ENCODE measurements at regions not wholly inside any gene's neighbourhood (a gene's known extent, or its start where the extent isn't known, plus 50 kb on each side); places are given as distances from the start of the nearest gene placed in this dataset.
A peak's percentile ranks its signal among the peaks of the same experiment; 100 is the strongest.
"Not testable (repeated sequence)": the region's sequence is repeated elsewhere in the genome, so short reads cannot be mapped to it uniquely, and the experiment has no call there.

DNA sequence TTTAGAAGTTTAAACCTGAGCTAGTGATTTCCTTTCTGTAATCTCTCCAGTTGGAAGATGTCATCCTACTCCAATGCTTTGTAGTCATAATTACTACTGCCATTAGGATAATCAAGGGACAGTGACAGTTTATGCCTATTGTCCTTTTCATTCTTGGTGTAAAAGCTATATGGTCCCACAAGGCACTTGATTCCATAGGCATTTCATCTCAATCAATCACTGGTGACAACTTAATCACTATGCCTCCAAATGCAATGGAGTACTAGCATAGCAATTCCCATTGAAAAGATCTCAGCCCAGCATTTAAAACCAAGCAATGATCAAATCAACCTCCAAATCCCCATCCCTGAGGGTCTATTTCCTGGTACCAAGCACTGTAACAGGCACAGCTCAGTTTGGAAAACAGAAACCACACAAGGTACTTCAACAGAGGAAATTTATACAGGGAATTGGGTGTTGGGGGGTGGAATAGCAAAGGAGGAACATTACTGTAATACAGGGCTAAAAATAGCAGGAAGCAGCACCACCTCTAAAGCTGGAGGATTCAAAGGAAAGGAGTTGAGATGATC lies 51.0 kb downstream of the FHIP2A start:
- FAIRE-seq (no peak), DNase-seq (ENCODE audit: extremely low spot score, insufficient read length, low read depth) (no peak)

DNA sequence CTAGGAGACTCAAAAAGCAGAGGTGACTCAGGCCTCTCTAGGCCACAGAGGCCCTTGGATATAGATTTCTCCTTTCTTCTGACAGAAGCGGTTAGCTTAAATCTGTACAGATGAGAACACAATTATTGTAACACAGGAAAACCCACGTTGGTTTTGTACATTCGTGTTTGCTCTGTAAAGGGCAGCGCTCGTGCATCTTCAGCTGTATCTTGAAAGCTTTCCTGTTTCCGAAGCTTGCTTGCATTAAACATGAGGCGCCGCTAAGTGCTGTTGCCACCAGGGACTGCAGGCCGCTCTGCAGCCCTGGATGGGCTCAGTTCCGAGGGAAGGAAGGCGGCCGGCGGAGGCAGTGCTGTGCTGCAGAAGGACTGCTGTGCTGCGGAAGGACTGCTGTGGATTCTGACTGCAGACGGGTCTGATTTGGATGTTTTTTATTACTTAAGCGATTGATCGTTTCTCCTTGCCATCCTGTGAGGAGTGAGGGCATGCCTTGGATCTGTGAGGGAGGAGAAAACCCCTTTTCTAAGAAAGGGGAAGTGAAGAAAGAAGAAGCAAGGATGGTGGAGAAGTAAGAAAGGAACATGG lies 53.3 kb downstream of the FHIP2A start:
- FAIRE-seq, result no peak
- no peak for DNase-seq (ENCODE audit: extremely low spot score, insufficient read length, low read depth)

DNA sequence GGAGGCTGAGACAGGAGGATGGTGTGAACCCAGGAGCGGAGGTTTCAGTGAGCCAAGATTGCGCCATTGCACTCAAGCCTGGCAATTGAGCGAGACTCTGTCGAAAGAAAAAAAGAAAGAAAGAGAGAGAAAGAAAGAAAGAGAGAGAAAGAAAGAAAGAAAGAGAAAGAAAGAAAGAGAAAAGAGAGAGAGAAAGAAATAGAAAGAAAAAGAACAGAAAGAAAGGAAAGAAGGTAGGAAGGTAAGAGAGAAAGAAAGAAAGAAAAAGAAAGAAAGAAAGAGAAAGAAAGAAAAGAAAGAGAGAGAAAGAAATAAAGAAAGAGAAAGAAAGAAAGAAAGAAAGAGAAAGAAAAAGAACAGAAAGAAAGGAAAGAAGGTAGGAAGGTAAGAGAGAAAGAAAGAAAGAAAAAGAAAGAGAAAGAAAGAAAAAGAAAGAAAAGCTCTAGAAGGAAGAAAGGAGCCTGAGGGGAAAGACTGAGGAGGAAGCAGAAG lies 54.1 kb downstream of the FHIP2A start:
- DNase-seq (ENCODE audit: extremely low spot score, insufficient read length, low read depth); FAIRE-seq: not testable (repeated sequence)

DNA sequence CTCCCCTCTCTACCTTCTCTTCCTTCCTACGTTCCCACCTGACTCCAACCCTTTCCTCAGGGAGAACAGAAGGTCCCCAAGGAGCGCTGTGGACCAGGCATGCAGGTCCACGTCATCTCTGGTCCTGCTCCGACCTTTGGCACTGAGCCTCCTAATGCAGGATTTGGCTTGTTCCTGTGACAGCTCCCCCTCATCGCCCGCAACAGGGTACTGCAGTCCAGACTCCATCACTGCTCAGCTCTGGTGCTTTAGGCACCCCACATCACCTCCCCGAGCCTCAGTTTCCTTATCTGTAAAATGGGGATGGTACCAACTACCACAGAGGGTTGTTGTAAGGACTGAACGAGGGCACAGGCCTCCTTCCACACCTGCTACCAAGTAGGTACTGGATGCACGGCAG lies 54.6 kb downstream of the FHIP2A start:
- FAIRE-seq, result no peak

DNA sequence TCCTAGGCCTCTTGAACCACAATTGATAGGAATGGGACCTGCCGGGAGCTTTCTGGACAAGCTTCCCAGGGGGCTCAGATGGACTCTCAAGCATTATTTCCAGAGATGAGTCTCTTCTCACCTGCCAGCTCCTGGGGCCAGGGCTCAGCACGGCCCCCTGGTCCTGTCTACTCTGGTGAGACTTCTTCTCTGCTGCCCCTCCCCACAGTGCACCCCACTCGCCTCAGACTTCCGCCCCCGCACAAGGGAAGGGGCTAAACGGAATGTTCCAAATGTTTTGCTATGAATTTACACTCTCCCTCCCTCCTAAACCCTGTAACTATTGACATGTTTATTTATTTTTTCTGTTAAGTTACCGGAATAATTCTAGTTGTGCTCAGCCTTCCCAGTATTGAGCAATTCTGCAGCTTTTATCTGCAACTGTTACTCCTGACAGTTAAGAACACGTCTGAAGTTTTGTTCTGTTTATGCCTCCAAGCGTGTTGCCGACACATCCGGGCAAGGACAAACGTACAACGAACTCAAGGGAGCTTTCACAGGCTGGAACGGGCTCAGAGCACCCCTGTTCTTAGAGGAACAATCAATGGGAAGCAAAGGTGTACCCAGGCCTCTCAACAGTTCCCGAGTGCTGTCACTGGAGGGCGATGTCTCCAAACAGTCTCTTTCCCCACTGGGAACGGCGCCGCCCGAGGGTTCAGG lies 55.2 kb downstream of the FHIP2A start:
- DNase-seq (ENCODE audit: extremely low spot score, insufficient read length, low read depth) (peak; percentile 42), FAIRE-seq (peak; percentile 47)

More for the DNA sequence above, 54.6 kb downstream of the FHIP2A start:
- DNase-seq (ENCODE audit: extremely low spot score, insufficient read length, low read depth), result no peak

DNA sequence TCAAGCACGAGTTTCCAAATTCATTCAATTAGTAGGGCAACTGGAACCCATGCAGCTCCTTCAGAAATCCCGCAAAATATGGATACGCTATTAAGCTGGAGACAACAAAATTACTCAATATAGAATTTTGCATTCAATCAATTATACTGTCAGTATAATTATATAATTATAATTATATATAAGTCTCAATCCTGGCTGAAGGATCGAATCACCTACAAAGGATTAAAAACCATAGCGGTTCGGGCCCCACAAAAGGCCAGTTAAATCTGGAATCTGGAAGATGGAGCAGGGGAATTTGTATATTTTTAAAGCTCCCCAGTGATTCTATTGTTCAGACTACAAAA lies 55.7 kb downstream of the FHIP2A start:
- FAIRE-seq (no peak), DNase-seq (ENCODE audit: extremely low spot score, insufficient read length, low read depth) (no peak)

DNA sequence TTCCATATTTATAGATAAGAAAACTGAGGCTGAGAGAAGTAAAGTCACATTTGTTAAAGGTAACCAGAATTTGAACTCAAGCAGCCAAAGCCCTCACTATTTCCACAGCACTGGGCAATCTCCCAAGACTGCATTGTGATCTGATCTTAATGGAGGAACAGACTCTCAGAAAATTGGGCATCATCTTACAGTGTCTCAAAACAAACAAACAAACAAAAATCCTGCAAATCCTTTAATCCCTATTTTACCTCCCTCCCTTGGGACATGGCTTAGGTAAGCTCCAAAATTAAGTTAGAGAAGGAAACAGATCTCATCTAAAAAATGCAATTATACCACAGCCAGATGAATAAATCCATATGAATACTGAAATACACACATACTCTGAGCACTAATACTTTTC lies 57.5 kb downstream of the FHIP2A start:
- FAIRE-seq, result no peak
- no peak for DNase-seq (ENCODE audit: extremely low spot score, insufficient read length, low read depth)

DNA sequence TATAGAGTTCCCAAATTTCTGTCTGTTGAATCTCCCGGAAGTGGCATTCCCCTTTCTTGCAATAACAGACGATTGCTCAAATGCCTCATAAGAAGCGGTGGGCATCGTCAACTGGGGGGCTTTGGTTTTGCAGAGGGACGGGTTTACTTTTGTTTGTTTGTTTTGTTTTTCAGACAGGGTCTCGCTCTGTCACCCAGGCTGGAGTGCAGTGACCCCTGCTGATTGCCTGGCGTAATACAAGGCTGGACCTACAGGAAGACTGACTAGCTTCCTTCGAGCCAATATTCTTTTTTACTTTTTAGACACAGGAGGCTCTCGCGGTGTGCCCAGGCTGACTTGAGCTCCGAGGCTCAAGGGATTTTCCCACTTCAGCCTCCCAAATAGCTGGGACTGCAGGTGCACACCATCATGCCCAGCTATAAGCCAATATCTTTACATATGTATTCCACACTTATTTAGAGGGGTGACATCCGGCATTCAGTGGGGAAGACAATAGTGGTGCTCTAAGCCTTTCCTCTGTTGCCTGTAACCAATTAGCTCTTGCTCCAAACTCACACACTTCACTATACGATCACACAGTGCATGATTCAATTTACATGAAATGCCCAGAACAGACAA lies 58.1 kb downstream of the FHIP2A start:
- FAIRE-seq, result peak; percentile 81

DNA sequence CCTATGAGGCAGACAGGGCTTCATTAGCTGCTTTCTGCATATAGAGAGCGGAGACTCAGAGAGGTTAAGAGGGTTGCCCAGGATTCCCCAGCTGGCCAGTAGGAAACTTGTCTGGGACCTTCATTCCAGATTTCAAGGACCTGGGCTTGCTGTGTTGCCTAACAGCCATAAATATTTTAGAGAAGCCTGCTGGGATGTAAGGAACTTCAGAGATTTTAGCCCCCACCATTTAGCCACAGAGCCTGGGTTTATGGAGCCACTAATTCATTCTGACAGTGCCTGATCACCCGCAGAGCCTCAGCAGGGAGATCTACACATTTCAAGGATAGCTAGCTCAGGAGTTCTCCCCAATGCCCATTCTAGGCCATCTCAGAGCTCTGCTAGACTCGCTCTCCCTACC lies 56.6 kb upstream of the TRUB1 start:
- FAIRE-seq, result no peak
- DNase-seq (ENCODE audit: extremely low spot score, insufficient read length, low read depth), result no peak

More for the DNA sequence above, 58.1 kb downstream of the FHIP2A start:
- DNase-seq (ENCODE audit: extremely low spot score, insufficient read length, low read depth), result peak; percentile 17

DNA sequence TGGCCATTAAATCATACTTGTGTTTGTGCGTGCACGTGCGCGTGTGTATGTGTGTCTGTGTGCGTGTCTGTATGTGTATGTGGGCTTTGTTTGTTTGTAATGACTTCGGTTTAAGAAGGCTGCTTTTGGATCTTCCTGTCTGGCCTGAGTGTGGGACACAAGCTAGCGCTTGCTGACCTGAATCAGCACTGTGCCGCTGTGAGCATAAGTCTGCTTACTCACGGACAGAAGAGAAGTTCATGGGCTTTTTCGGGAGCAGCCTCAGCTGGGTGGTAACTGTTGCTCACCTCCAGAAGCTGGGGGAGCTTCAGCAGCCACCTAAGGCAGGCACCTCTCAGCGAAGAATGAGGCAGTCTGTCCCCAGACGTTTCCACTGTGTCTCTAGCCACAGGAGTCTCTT lies 56.1 kb upstream of the TRUB1 start:
- FAIRE-seq, result no peak
- no peak for DNase-seq (ENCODE audit: extremely low spot score, insufficient read length, low read depth)

DNA sequence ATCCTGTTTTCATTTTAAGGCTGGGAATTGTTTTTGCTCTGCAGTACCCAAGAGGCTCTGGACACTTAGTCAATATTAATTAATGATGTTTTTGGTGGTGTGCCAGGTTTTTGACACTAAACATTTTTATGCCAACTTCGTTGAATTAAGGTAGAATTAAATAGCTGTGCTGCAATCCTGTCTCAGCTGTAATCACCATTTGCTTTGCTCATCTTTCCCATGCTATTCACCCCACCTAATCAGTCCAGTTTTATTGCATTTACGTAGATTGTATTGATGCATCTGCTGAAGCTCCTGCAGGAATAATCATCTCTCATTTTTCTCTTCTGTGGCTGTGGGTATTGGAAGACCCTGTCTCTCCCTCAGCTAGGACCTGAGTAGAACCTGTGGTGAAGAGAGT lies 52.6 kb upstream of the TRUB1 start:
- no peak for FAIRE-seq
- DNase-seq (ENCODE audit: extremely low spot score, insufficient read length, low read depth), result no peak
